K562 (cell line): ENCODE measurements at regions not wholly inside any gene's neighbourhood (a gene's known extent, or its start where the extent isn't known, plus 50 kb on each side); places are given as distances from the start of the nearest gene placed in this dataset.

ENCODE experiments used
- ATAC-seq: fragments of 200-7000 bp; cut with Tn5 transposase; 3 replicates; pipeline ENCODE4 v1.9.1; 2020; ENCODE audit warnings: moderate library complexity
- BruUV-seq: library from RNA; stranded (reverse); fragments of 400-500 nt; replicated peaks from 2 replicates; lab custom pipeline; 2021; lab: Mats Ljungman, UMichigan
- CTCF ChIA-PET: fragments of 300-600 bp; formaldehyde crosslinking; extraction: SDS; loops from one replicate; lab custom pipeline; 2021; ENCODE audit warnings: low intra/inter-chr PET ratio; lab: Yijun Ruan, JAX
- POLR2A ChIA-PET: fragments of 300-600, 350-650 bp; sonication (Branson Sonifier 250); formaldehyde crosslinking; extraction: SDS; loops from one replicate; lab custom pipeline; 2021; ENCODE audit warnings: antibody characterized with exemption, inconsistent platforms; lab: Yijun Ruan, JAX
- DNase-seq, 4 experiments: peaks; one replicate each; pipeline versions ENCODE4 v3.0.0 to v3.0.0-alpha.2; 2011 to 2018; ENCODE audit warnings: low spot score in 3 of 4, mixed read lengths in 3 of 4; ENCODE audit errors: extremely low read depth in 1 of 4
- FAIRE-seq: peaks from 2 replicates; lab custom pipeline; 2011; peaks lifted over from hg19 to GRCh38; lab: Jason Lieb, UNC
- H2AFZ ChIP-seq: 2 replicates; pipeline ENCODE4 v1.6.0; 2011; ENCODE audit warnings: low read depth, low read length, control low read depth, inconsistent platforms
- H3K27ac ChIP-seq: fragments of 200-600 bp; 3 replicates; pipeline ENCODE4 v1.8.0; 2011; ENCODE audit warnings: low read depth, mild to moderate bottlenecking, control low read depth, inconsistent platforms, low read length, moderate library complexity, mixed read lengths; ENCODE audit errors: extremely low read depth
- H3K27me3 ChIP-seq, 2 experiments: fragments of 300-600 bp in 1 of 2; 2 replicates in 1 of 2; 3 replicates in 1 of 2; pipeline versions ENCODE4 v1.6.0 to v1.8.0; 2011; ENCODE audit warnings: inconsistent platforms in 2 of 2, low read length in 2 of 2, mild to moderate bottlenecking in 1 of 2, mixed read lengths in 1 of 2, moderate library complexity in 1 of 2; ENCODE audit not compliant: control insufficient read depth in 2 of 2, insufficient read depth in 2 of 2
- H3K36me3 ChIP-seq: fragments of 300-600 bp; 3 replicates; pipeline ENCODE4 v1.8.0; 2011; ENCODE audit warnings: mild to moderate bottlenecking, low read length, inconsistent platforms; ENCODE audit not compliant: control insufficient read depth, insufficient read depth
- H3K4me1 ChIP-seq, 2 experiments: fragments of 200-600 bp in 1 of 2; replicated peaks in 1 of 2; 2 replicates in 1 of 2; 3 replicates in 1 of 2; pipeline versions ENCODE4 v1.5.1 to v1.8.0; 2011; ENCODE audit warnings: inconsistent platforms in 2 of 2, low read length in 2 of 2, mild to moderate bottlenecking in 1 of 2, mixed read lengths in 1 of 2, moderate library complexity in 1 of 2; ENCODE audit not compliant: control insufficient read depth in 2 of 2, insufficient read depth in 2 of 2
- H3K4me2 ChIP-seq: 2 replicates; pipeline ENCODE4 v1.6.1; 2011; ENCODE audit warnings: low read length, control low read depth, inconsistent platforms, mixed read lengths; ENCODE audit not compliant: insufficient read depth
- H3K4me3 ChIP-seq: fragments of 200-600 bp; sonication (generic), shearing (Covaris generic); 2 replicates; pipeline ENCODE4 v1.5.1; 2016; ENCODE audit warnings: control low read depth, inconsistent platforms
- H3K79me2 ChIP-seq: fragments of 200-600 bp; 3 replicates; pipeline ENCODE4 v1.8.0; 2011; ENCODE audit warnings: low read length, inconsistent platforms; ENCODE audit not compliant: control insufficient read depth, insufficient read depth
- H3K9ac ChIP-seq, 2 experiments: 2 replicates each; pipeline versions ENCODE4 v1.6.0 to v1.6.1; 2011; ENCODE audit warnings: low read depth in 2 of 2, low read length in 2 of 2, control low read depth in 1 of 2, inconsistent platforms in 1 of 2, mild to moderate bottlenecking in 1 of 2, mixed read lengths in 1 of 2; ENCODE audit not compliant: insufficient read depth in 1 of 2
- H3K9me1 ChIP-seq: one replicate; pipeline ENCODE4 v1.6.0; 2011; ENCODE audit warnings: inconsistent platforms, mild to moderate bottlenecking, low read length, moderate library complexity; ENCODE audit not compliant: control insufficient read depth, insufficient read depth
- H3K9me3 ChIP-seq: replicated peaks from 2 replicates; pipeline ENCODE4 v1.5.1; 2011; ENCODE audit warnings: low read depth, low read length, inconsistent platforms; ENCODE audit not compliant: control insufficient read depth, insufficient read depth
- H4K20me1 ChIP-seq: replicated peaks from 2 replicates; pipeline ENCODE4 v1.6.1; 2011; ENCODE audit warnings: low read length, inconsistent platforms, mixed read lengths; ENCODE audit not compliant: control insufficient read depth, insufficient read depth
- HDAC2 ChIP-seq: fragments of 450-650 bp; IDR thresholded peaks from 2 replicates; pipeline ENCODE4 v1.6.1; 2016; ENCODE audit warnings: mild to moderate bottlenecking
- RBM25 ChIP-seq: fragments of 200-400 bp; formaldehyde crosslinking; IDR thresholded peaks from 2 replicates; pipeline ENCODE4 v1.6.1; 2018; ENCODE audit warnings: low read length, low read depth, moderate library complexity; ENCODE audit not compliant: severe bottlenecking
- ZEB2 ChIP-seq: fragments of 450-650 bp; IDR thresholded peaks from 2 replicates; pipeline ENCODE4 v1.6.1; 2016
- ZNF134 ChIP-seq: fragments of 250-450 bp; sonication (Bioruptor Pico); conservative IDR thresholded peaks from 2 replicates; pipeline ENCODE4 v1.4.0; 2020
- WGBS: fragments of 100-300 bp; shearing (Covaris generic); methylation state at CpG from one replicate; pipeline ENCODE4 v1.1.6; 2016; ENCODE audit warnings: low coverage, mixed read lengths; ENCODE audit not compliant: insufficient coverage; ENCODE audit errors: missing lambda C conversion rate; 5-methylcytosine and 5-hydroxymethylcytosine counted together
- in situ Hi-C: fragments of 300-500 bp; cut with MboI; formaldehyde crosslinking; loops from 4 replicates; pipeline ENCODE4 v1.15.0; 2018; ENCODE audit warnings: inconsistent platforms, mixed read lengths
- intact Hi-C: fragments of 100-400 bp; cut with micrococcal nuclease; formaldehyde crosslinking; loops from 2 replicates; pipeline ENCODE4 v1.14.2; 2022
- TF ChIP-seq, protein P1 (sequence below): IDR thresholded peaks from 2 replicates; pipeline ENCODE4 v1.6.1; 2016; ENCODE audit warnings: missing genetic modification characterization, missing compliant biosample characterization
- TF ChIP-seq, protein P2 (sequence below): fragments of 250-450 bp; sonication (Bioruptor Pico); IDR thresholded peaks from 2 replicates; pipeline ENCODE4 v1.5.0; 2022; ENCODE audit warnings: mild to moderate bottlenecking

DNA sequence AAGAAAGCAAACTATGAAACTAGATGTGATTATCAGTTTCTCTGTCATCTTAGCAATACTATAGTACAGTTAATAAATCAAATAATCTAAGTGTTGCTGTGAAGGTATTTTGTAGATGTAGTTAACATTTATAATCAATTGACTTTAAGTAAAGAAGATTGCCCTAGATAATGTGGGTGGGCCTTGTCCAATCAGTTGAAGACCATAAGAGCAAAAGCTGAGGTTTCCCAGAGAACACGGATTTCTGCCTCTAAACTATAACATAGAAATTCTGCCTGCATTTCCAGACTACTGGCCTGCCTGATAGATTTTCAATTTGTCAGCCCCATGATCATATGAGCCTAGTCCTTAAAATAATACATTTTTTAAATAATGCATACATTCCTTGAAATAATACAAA is 222.9 kb downstream of the PCDH18 start:
- DNase-seq (no peak), ATAC-seq (no peak), FAIRE-seq (no peak)
- Histone ChIP-seq H2AFZ (no peak overlapping the region), H3K36me3 (no peaks in the 10 kb centered on the region), H3K79me2 (no peaks in the 10 kb centered on the region), H3K27me3 (no peaks in the 10 kb centered on the region), H3K4me3 (no peak overlapping the region), H3K9me1 (no peaks in the 10 kb centered on the region), H3K4me1 (no peaks in the 10 kb centered on the region), H4K20me1 (no peaks in the 10 kb centered on the region), H3K4me2 (no peak overlapping the region), H3K27ac (no peak overlapping the region), H3K9ac (no peak overlapping the region), H3K9me3 (0 out of 2 replicates have a peak, but pooled peaks cover 1% of the 10 kb centered on the region)
- in situ Hi-C loops = no loop called here
- ChIA-PET POLR2A (no interaction called here), CTCF (no interaction called here)
- BruUV-seq = no TSS peak
- WGBS = 0% methylated on average over 1 of the region's 1 CpG
- TF ChIP-seq ZNF134 (CRISPR knock-in tag) (peak; percentile 89), RBM25 (peak; percentile 17), ZEB2 (no peak), HDAC2 (no peak)
- TF ChIP-seq, protein P1, sequence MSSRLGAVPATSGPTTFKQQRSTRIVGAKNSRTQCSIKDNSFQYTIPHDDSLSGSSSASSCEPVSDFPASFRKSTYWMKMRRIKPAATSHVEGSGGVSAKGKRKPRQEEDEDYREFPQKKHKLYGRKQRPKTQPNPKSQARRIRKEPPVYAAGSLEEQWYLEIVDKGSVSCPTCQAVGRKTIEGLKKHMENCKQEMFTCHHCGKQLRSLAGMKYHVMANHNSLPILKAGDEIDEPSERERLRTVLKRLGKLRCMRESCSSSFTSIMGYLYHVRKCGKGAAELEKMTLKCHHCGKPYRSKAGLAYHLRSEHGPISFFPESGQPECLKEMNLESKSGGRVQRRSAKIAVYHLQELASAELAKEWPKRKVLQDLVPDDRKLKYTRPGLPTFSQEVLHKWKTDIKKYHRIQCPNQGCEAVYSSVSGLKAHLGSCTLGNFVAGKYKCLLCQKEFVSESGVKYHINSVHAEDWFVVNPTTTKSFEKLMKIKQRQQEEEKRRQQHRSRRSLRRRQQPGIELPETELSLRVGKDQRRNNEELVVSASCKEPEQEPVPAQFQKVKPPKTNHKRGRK (tag) = no peak
- TF ChIP-seq, protein P2, sequence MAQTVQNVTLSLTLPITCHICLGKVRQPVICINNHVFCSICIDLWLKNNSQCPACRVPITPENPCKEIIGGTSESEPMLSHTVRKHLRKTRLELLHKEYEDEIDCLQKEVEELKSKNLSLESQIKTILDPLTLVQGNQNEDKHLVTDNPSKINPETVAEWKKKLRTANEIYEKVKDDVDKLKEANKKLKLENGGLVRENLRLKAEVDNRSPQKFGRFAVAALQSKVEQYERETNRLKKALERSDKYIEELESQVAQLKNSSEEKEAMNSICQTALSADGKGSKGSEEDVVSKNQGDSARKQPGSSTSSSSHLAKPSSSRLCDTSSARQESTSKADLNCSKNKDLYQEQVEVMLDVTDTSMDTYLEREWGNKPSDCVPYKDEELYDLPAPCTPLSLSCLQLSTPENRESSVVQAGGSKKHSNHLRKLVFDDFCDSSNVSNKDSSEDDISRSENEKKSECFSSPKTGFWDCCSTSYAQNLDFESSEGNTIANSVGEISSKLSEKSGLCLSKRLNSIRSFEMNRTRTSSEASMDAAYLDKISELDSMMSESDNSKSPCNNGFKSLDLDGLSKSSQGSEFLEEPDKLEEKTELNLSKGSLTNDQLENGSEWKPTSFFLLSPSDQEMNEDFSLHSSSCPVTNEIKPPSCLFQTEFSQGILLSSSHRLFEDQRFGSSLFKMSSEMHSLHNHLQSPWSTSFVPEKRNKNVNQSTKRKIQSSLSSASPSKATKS (CRISPR knock-in tag) = no peak
- TF ChIP-seq, all 486 proteins: peak for 2
- intact Hi-C loops = no loop called here
